ENCODE measurements at regions not wholly inside any gene's neighbourhood (a gene's known extent, or its start where the extent isn't known, plus 50 kb on each side); places are given as distances from the start of the nearest gene placed in this dataset.

- no peak for DNase-seq
- TF ChIP-seq EZH2 (IDR thresholded peaks at IDR 0.05; ENCODE audit: borderline replicate concordance, low read depth, low read length, severe bottlenecking) (no peak), CTCF (IDR thresholded peaks at IDR 0.05; ENCODE audit: borderline replicate concordance, extremely low read depth, low read length, poor library complexity, severe bottlenecking) (no peak)
- H3K27ac ChIP-seq (ENCODE audit: low read length), result no peak overlapping the region
Observed at GRCh38 chr1:73033640-73034039, 751.3 kb upstream of the NEGR1 start.

DNA sequence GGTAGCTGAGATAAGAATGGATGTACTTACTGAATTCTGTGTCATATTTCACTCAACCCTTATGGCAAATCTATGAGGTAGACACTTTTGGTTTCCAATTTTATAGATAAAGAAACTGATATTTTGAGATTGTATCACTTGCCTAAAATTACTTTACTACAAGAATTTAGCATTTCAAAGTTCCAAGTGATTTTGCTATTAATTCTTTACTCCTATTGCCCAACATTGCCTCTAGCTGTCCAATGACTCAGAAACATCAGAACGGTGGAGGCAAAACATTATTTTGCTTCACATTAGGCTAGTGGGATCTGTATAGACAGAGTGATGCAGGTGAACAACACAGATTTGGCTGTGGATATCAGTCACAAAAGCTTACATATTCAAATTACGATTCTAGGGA, 747.2 kb upstream of the NEGR1 start:
- no peak overlapping the region for H2AFZ ChIP-seq (ENCODE audit: low read depth, low read length)
- H3K9me3 ChIP-seq (ENCODE audit: insufficient read depth, low read length, severe bottlenecking), result no peaks in the 10 kb centered on the region
- no peak overlapping the region for H3K4me2 ChIP-seq (ENCODE audit: insufficient read depth, low read length)
- no peak for DNase-seq
- TF ChIP-seq CTCF (IDR thresholded peaks at IDR 0.05; ENCODE audit: borderline replicate concordance, extremely low read depth, low read length, poor library complexity, severe bottlenecking) (no peak), EZH2 (IDR thresholded peaks at IDR 0.05; ENCODE audit: borderline replicate concordance, low read depth, low read length, severe bottlenecking) (no peak)
- H3K27ac ChIP-seq (ENCODE audit: low read length), result no peak overlapping the region
- no peaks in the 10 kb centered on the region for H3K36me3 ChIP-seq (ENCODE audit: insufficient read depth, low read length)
- H3K4me1 ChIP-seq (ENCODE audit: insufficient read depth, low read length), result no peaks in the 10 kb centered on the region
- no peak overlapping the region for H3K4me3 ChIP-seq (ENCODE audit: low read depth in 1 of 2, low read length in 2 of 2)
- ATAC-seq (ENCODE audit: insufficient read depth, low read depth), result no peak
- no peaks in the 10 kb centered on the region for H3K27me3 ChIP-seq (ENCODE audit: insufficient read depth, low read length, poor library complexity)
- no peak overlapping the region for H3K9ac ChIP-seq (ENCODE audit: low read depth, low read length)
- no peaks in the 10 kb centered on the region for H3K79me2 ChIP-seq (ENCODE audit: insufficient read depth, low read length)
- H4K20me1 ChIP-seq (ENCODE audit: insufficient read depth, low read length), result no peaks in the 10 kb centered on the region

More at GRCh38 chr1:73033640-73034039, 751.3 kb upstream of the NEGR1 start:
- ATAC-seq (ENCODE audit: insufficient read depth, low read depth), result no peak
- Histone ChIP-seq H3K9ac (ENCODE audit: low read depth, low read length) (no peak overlapping the region), H3K27me3 (ENCODE audit: insufficient read depth, low read length, poor library complexity) (no peaks in the 10 kb centered on the region), H3K4me3 (ENCODE audit: low read depth in 1 of 2, low read length in 2 of 2) (no peak overlapping the region), H2AFZ (ENCODE audit: low read depth, low read length) (no peak overlapping the region), H3K79me2 (ENCODE audit: insufficient read depth, low read length) (no peaks in the 10 kb centered on the region), H3K4me2 (ENCODE audit: insufficient read depth, low read length) (no peak overlapping the region), H4K20me1 (ENCODE audit: insufficient read depth, low read length) (no peaks in the 10 kb centered on the region), H3K4me1 (ENCODE audit: insufficient read depth, low read length) (no peaks in the 10 kb centered on the region), H3K9me3 (ENCODE audit: insufficient read depth, low read length, severe bottlenecking) (no peaks in the 10 kb centered on the region), H3K36me3 (ENCODE audit: insufficient read depth, low read length) (no peaks in the 10 kb centered on the region)

DNA sequence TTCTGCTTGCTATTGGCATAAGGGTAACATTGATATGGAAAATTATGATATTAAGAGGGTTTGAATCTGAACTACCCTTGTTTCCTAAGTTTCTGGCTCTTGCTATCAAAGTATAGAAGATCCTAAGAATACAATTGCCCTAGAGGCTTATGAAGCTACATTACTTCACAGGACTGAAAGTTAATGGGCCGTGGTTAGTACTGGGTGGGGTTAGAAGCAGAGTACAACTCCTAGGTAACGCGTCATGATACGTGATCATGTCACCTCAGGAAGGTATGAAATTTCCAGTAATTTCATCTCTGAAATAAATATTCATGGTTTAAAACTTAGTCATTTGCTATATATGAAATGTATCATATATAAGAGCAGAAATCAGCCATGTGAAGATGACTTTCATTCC, 743.8 kb upstream of the NEGR1 start:
- Histone ChIP-seq H3K9me3 (ENCODE audit: insufficient read depth, low read length, severe bottlenecking) (no peaks in the 10 kb centered on the region), H3K9ac (ENCODE audit: low read depth, low read length) (no peak overlapping the region), H3K79me2 (ENCODE audit: insufficient read depth, low read length) (no peaks in the 10 kb centered on the region), H4K20me1 (ENCODE audit: insufficient read depth, low read length) (no peaks in the 10 kb centered on the region), H2AFZ (ENCODE audit: low read depth, low read length) (no peak overlapping the region), H3K36me3 (ENCODE audit: insufficient read depth, low read length) (no peaks in the 10 kb centered on the region), H3K27me3 (ENCODE audit: insufficient read depth, low read length, poor library complexity) (no peaks in the 10 kb centered on the region), H3K27ac (ENCODE audit: low read length) (no peak overlapping the region), H3K4me3 (ENCODE audit: low read depth in 1 of 2, low read length in 2 of 2) (no peak overlapping the region), H3K4me2 (ENCODE audit: insufficient read depth, low read length) (no peak overlapping the region), H3K4me1 (ENCODE audit: insufficient read depth, low read length) (no peaks in the 10 kb centered on the region)
- DNase-seq (no peak), ATAC-seq (ENCODE audit: insufficient read depth, low read depth) (no peak)
- TF ChIP-seq EZH2 (IDR thresholded peaks at IDR 0.05; ENCODE audit: borderline replicate concordance, low read depth, low read length, severe bottlenecking) (no peak), CTCF (IDR thresholded peaks at IDR 0.05; ENCODE audit: borderline replicate concordance, extremely low read depth, low read length, poor library complexity, severe bottlenecking) (no peak)

DNA sequence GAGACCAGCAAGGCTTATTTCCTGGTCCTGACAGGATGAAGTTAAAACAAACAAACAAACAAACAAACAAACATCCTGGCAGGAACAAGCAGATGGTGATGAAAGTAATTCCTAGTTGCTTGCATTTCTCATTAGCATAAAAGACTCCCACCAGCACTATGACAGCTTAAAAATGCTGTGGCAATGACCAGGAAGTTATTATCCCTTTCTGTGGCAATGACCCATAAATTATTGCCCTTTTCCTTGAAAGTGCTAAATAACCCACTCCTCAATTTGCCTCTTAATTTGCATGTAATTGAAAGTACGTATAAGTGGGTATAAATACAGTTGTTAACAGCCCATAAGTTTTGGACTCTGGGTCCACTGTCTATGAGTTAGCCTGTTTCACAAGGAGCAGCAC, 727.6 kb upstream of the NEGR1 start:
- H3K27me3 ChIP-seq (ENCODE audit: insufficient read depth, low read length, poor library complexity), result no peaks in the 10 kb centered on the region
- H3K9me3 ChIP-seq (ENCODE audit: insufficient read depth, low read length, severe bottlenecking), result no peaks in the 10 kb centered on the region
- H3K79me2 ChIP-seq (ENCODE audit: insufficient read depth, low read length), result no peaks in the 10 kb centered on the region
- DNase-seq (no peak), ATAC-seq (ENCODE audit: insufficient read depth, low read depth) (no peak)
- H3K4me3 ChIP-seq (ENCODE audit: low read depth in 1 of 2, low read length in 2 of 2), result no peak overlapping the region
- no peak for TF ChIP-seq CTCF (IDR thresholded peaks at IDR 0.05; ENCODE audit: borderline replicate concordance, extremely low read depth, low read length, poor library complexity, severe bottlenecking)
- no peak for TF ChIP-seq EZH2 (IDR thresholded peaks at IDR 0.05; ENCODE audit: borderline replicate concordance, low read depth, low read length, severe bottlenecking)
- no peak overlapping the region for H2AFZ ChIP-seq (ENCODE audit: low read depth, low read length)
- no peaks in the 10 kb centered on the region for H3K4me1 ChIP-seq (ENCODE audit: insufficient read depth, low read length)
- no peaks in the 10 kb centered on the region for H3K36me3 ChIP-seq (ENCODE audit: insufficient read depth, low read length)
- H4K20me1 ChIP-seq (ENCODE audit: insufficient read depth, low read length), result no peaks in the 10 kb centered on the region
- H3K4me2 ChIP-seq (ENCODE audit: insufficient read depth, low read length), result no peak overlapping the region
- H3K9ac ChIP-seq (ENCODE audit: low read depth, low read length), result no peak overlapping the region
- H3K27ac ChIP-seq (ENCODE audit: low read length), result no peak overlapping the region
